HG02973 (cell line): ENCODE measurements at regions not wholly inside any gene's neighbourhood (a gene's known extent, or its start where the extent isn't known, plus 50 kb on each side); places are given as distances from the start of the nearest gene placed in this dataset.
"Not testable (repeated sequence)": the region's sequence is repeated elsewhere in the genome, so short reads cannot be mapped to it uniquely, and the experiment has no call there.

Source experiments
- ATAC-seq: cut with Tn5 transposase; IDR thresholded peaks from one replicate; pipeline ENCODE4 v1.9.1; 2021; ENCODE audit warnings: moderate library complexity; ENCODE audit not compliant: unreplicated experiment

GRCh38 chr15:62895139-62895866, 147.2 kb upstream of the TPM1 start:
- no peak for ATAC-seq

DNA sequence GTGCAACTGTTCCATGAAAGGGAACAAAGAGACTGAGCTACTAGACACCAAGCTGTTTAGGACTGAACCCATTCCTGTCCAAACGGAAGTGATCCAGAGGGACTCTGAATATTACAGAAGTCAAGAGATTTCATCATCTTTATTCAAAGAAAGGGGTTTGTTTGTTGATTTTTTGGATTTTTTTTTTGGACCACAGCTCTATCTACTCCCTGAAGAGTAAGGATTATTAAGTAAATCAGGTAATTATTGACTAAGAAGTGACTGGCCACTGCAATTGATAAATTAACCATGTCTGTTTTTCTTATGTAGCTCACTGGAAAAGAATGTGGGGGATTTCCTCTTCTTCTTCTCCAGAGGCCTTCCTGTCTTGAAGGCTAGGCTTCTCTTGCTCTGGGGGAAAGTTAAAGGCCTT, 146.6 kb upstream of the TPM1 start:
- no peak for ATAC-seq

- ATAC-seq = no peak
These were observed 146.1 kb upstream of the TPM1 start for GRCh38 chr15:62896380-62896866.

- ATAC-seq = no peak
These were observed 145.5 kb upstream of the TPM1 start for GRCh38 chr15:62896969-62897486.

GRCh38 chr15:62897634-62898033, 144.9 kb upstream of the TPM1 start:
- ATAC-seq = no peak

- no peak for ATAC-seq
These were observed 143.5 kb upstream of the TPM1 start for GRCh38 chr15:62899090-62899493.

GRCh38 chr15:62900071-62900802, 142.3 kb upstream of the TPM1 start:
- ATAC-seq = no peak

- no peak for ATAC-seq
These were observed 141.5 kb upstream of the TPM1 start for GRCh38 chr15:62901087-62901486.

- ATAC-seq = no peak
These were observed 140.5 kb upstream of the TPM1 start for GRCh38 chr15:62901909-62902546.

DNA sequence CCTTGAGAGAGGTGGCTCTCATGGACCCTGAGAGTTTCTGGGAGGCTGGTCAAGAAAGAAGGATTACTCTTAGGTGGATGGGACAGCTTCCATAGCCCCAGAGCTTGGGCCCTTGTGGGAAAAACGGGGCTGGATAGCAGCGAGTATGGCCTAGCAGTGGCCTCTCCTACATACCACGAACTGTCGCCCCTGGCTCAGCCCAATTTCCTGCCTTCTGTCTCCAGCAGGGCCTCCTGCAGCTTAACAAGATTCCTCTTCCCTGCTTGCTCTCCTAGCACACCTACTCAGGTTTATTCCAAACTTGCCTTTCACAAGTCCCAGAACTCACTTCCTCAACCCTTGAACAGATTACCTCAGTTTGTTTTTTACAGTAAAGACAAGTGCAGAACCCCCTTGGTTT, 139.7 kb upstream of the TPM1 start:
- ATAC-seq = no peak

DNA sequence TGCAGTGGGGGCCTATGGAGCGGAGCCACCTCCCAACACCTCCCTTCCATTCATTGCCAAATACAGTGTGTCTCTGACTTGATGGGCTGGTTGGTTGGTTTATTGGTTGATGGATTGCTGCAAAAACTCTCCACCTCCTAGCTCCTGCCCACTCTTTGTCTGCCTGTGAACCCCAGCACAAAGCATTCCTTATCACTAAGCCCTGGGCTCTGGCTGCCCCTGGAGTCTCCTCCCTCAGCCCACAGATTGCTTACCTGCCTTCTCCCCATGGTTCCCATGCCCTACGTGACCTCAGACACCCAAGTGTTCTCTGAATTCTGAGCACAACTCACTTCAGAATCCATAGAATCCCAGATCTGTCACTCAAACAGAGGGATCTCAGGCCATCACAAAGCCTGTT, 139.1 kb upstream of the TPM1 start:
- no peak for ATAC-seq

GRCh38 chr15:62904041-62904910, 138.3 kb upstream of the TPM1 start:
- no peak for ATAC-seq

DNA sequence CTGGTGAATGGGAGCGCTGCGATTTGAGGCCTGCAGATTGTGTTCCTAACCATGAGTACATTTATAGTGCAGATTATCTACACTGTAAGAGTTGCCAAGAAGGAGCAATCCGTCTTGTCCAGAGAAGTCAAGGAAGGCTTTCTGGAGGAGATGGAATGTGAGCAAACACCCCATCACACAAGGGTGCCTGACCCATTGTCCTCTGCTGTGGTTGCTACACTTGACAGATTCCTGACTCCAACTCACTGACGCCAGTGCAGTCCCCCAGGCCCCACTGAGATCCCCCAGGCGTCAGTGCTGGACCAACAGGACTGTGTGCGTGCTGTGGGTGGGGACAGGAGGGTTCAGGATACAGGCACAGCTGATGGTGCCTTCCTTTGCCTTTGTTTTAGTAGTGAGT, 135.9 kb upstream of the TPM1 start:
- no peak for ATAC-seq

DNA sequence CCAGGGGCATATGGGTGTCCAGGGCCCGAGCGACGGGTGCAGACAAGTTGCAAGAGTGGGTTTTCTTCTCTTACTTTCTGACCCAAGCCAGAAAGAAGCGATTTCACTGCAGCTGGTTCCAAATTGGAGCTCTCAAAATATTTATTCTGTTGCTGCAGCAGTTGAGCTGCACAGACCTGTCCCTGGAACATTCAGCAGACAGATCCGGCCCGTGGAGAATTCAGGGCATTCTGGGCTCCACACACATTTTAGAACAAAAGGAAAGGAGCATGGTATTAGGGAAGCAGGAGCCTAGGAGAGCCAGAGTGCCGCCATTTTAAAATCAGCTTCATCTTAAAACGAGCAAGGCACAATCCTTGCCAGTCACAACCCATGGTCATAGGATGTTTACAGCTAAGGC, 135.3 kb upstream of the TPM1 start:
- ATAC-seq = no peak

DNA sequence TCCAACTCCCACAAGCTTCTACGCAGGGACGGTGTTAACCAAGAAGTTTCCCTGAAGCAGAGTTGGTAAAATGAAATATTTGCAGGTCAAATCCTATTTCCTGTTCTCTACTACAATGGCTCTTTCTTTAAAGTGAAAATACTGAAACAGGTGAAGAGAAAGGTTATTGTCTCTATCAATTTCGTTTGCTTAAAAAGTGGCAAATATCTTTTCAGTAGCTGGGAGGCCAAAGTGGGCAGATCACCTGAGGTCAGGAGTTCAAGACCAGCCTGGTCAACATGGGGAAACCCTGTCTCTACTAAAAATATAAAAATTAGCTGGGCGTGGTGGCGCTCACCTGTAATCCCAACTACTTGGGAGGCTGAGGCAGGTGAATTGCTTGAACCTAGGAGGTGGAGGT, 134.2 kb upstream of the TPM1 start:
- not testable (repeated sequence) for ATAC-seq

- ATAC-seq = no peak
These were observed 133.3 kb upstream of the TPM1 start for GRCh38 chr15:62909257-62909656.

DNA sequence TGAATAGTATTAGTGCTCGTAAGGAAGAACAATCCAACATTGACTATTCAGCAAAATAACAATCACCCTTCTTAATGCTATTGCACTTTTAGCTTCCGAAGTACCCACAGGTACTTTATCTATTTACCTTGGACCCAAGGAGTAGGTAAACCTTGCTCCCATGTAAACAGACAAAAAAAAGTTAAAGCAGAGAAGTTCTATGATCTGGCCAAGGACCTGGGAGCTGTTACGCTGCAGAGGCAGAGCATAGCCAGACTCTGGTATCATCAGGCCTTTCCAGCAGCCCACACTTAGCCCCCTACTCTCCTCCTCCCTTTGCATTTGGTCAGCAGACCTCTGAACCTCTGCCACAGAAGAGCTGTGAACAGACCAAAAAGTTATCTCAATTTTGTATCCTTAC, 130.3 kb upstream of the TPM1 start:
- ATAC-seq = no peak

GRCh38 chr15:62912808-62913207, 129.7 kb upstream of the TPM1 start:
- ATAC-seq = no peak

DNA sequence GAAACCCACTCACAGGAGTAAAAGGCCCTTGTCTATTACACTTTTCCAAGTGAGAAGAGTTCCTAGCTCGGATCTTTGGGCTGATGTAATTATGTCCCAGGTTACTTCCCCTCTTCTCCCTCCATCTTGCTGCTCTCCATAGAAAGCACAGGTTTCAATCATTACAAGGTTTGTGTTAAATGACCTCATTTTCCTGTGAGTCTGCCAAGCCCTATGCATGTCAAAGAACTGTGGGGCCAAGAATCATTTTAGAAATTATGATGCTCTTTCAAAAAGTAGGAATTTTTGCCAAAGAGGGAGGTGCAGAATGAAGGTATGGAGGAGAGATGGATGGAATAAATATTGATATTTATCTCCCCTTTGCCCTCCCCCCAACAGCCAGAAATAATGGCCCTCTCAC, 129.3 kb upstream of the TPM1 start:
- ATAC-seq = no peak

- no peak for ATAC-seq
These were observed 128.0 kb upstream of the TPM1 start for GRCh38 chr15:62914461-62915079.
